HG03060 (cell line): ENCODE measurements at regions not wholly inside any gene's neighbourhood (a gene's known extent, or its start where the extent isn't known, plus 50 kb on each side); places are given as distances from the start of the nearest gene placed in this dataset.
"Not testable (repeated sequence)": the region's sequence is repeated elsewhere in the genome, so short reads cannot be mapped to it uniquely, and the experiment has no call there.

Experiments used
- ATAC-seq: cut with Tn5 transposase; IDR thresholded peaks from one replicate; pipeline ENCODE4 v1.9.1; 2021; ENCODE audit warnings: low read depth, moderate number of reproducible peaks; ENCODE audit not compliant: unreplicated experiment

GRCh38 chr5:54885636-54886035 lies 99.8 kb downstream of the ESM1 start:
- no peak for ATAC-seq

GRCh38 chr5:54884195-54884536 lies 101.2 kb downstream of the ESM1 start:
- no peak for ATAC-seq

DNA sequence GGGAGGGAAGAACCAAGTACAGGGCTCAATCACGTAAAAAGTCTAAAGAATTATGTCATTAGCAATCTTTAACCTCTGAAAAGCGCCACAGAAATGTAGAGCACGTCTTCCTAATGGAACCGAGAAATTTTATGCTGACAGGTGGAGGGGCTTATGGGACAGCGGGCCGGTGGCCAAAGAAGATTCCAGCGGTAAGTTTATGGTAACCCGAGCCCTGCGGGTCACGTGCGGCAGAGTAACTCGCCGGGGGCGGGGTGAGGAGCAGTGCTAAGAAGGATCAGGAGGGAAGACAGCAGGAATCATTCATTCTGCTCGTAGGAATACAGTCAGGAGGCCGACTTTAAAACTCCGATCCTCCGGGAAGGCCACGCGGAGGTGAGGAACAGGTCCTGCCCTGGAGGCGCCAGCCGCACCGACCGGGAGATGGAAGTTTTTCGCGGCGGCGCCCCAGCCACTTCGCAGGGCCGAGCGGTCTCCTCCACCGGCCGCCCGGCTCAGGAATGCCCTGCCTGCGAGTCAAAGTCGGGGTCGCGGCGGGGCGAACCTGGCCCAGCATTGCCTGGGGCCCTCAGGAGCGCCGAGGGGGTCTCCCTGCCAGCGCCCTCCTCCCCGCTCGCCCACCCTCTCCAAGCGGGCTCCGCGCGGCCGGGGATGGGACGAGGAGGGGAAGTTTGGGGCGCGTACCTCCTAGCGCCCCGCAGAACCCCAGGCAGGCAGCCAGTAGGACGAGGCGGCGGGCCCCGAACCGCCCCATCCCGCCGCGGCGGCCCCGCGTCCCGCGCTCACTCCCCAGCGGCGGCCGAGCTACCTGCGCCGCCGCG lies 101.8 kb downstream of the ESM1 start:
- ATAC-seq = no peak

GRCh38 chr5:54882841-54883240 lies 102.6 kb downstream of the ESM1 start:
- ATAC-seq = no peak

- ATAC-seq = no peak
Observed at GRCh38 chr5:54882101-54882500, 103.3 kb downstream of the ESM1 start.

GRCh38 chr5:54881286-54882005 lies 103.9 kb downstream of the ESM1 start:
- ATAC-seq = no peak

DNA sequence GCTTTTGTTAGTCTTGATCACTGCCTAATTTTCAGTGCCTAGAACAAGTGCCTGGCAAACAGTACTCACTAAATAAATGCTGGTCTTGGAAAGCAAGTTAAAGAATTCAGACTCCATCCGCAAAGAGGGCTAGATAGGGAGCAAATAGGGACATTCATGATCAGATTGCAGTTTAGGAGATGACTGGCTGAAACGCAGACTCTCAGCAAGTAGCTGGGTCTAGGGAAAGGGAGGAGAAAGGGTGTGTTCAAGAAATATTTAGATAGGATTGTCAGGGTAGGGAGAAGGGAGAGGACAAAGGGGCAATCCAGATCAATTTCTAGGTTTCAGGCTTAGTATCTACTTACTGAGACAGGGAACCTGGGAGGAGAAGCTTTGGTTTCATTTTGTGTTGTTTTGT lies 108.4 kb downstream of the ESM1 start:
- no peak for ATAC-seq

DNA sequence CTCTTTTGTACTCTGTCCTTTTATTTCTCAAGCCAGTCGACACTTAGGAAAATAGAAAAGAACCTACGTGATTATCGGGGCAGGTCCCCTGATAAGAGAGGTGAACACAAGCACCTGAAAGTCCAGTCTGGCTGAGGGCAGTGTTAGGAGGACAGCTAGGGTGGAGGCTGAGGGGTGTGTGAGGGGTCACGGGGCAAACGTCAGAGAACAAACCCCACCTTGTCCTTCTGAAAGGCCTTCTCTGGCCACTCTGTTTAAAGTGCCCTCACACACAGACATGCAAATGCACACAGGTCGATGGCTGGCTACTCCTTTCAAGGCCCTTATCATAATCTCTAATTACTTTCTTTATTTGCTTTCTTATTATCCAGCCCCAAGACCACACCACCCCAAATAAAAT lies 108.8 kb downstream of the ESM1 start:
- ATAC-seq = no peak

DNA sequence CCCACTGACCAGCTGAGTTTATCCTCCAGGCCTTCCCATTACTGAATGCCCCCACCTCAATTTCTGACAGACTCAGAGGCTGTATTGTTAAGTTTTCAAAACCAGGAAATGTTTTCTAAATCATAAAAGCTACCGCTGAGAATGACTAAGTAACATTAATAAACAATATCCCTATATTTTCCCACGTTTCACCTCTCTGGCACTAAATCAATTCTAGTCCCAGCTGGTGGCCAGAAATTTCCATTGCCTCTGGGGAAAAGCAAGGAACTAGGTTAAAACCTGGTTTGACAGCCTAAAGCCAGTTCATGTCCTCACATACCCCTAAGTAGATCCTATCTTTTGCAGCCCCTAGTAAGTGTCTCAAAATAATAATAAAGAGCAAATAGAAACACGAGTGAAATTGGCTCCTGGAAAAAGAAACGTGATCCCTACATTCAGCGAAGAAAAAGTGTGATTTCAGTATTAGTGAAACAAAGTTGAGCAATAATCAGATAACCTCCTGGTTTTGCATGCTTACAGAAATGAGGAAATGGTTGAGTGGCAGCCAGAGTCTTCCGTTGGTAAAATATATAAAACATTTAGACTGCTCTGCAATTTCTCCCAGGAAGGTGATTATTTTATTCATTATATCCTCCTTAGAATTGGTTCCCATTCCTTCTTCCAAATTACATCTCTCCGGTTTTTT lies 110.9 kb downstream of the ESM1 start:
- no peak for ATAC-seq

DNA sequence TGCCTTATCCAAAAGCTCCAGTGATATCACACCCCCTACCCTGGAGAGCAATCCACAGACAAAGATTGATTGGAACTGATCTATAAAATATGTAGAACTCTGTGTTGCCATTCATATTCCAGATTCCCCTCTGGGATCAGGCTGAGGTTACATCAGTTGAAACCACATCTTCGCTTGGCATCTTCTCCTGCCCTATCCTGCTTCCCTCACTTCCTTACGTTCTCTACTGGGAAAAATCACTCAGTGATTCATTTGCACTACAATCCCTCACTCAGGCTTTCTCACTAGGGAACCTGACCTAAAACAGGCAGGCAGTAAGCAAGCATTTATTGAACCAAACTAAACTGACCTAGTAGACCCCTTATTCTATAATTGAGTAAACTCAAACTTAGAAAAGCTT lies 111.7 kb downstream of the ESM1 start:
- no peak for ATAC-seq

DNA sequence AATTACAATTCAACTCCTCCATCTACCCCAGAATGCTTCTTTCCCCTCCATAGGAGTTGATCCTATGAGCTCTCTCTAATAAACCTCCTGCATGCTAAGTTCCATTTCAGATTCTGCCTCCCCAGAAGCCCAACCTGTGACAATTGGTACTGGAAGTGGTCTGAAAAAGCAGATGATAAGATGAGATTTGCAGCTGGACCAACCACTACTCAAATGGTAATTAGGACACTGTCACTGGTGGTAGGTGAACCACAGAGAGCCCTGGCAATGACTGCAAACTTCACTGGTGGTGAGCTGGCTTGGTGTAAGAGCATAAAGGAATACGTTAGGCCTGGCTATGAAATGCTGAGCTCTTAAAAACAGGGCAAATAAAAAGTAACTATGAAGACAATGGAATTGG lies 112.6 kb downstream of the ESM1 start:
- ATAC-seq = no peak

DNA sequence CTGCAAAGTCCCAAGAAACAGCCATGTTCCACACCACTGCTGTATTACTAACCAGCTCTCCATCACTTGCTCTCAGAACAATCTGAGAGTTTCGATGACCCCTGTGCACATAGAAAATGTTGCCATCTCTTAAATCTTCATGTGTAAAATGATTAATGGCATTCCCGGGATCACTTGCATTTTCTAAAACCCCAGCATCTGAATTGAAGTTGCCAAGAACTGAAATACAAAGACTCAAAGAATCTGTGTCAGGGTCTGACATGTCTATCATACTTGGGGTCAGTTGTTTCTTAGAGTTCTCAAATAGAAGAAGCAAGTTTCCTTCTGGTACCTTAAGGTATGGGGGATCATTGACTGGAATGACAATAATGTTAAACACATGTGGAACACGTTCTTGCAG lies 115.1 kb downstream of the ESM1 start:
- no peak for ATAC-seq

DNA sequence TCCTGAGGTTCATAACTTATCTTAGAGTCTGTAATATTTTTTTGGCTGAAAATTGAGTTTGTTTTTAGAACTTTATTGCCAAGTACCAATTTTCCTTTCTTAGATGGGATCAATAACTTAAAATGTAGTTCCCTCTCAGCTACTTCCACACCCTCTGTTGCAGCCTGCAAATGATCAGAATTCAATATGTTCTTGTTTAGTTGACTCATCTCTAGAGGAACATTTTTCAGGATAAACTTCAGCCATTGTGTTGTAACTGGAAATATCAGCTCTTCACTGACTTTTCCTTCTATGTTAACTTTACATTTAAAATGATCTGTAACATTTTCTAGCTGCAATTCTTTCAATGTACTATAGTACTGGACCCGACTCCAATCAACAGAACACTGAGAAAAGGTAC lies 115.7 kb downstream of the ESM1 start:
- no peak for ATAC-seq

DNA sequence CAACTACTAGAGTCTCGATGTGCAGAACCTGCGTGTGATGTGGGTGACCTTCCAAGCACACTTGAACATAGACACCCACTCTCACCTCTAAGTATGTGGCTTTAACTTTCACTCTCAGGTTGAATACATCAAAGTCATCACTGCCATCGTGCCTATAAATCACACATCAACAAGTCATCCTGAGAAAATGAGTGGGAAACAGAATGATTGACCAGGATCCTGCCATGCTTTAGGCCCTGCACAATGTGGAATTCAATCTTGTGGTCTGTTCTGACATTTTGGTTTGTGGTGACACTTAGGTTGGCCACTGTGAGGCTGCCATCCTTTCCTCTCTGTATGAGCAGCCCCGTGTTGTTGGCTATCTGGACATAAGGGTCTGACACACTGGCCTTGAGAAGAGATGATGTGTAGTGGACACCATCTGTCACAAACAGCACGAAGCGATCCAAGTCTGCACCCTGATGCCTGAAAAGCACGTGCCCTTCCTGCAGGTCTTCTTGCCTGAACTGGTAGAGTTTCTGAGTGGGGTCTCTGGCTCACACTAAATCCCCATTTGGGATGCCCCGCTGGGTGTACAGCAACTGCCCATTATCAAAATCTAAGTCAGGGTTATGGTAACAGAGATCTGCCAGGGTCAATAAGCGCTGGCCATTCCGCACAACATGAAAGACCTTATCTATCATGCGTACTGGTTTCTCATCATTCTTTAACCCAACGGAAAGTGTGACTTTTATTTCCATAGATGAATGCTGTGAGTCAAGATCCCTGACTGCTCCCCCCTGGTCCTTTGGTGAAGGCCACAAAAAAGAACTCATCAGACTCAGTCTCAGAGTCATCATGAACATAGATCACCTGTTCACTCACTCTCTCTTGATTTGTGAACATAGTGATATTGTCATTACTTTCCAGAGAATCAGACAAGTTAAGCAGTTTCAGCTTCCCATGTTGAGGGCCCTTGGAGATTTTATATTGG lies 116.6 kb downstream of the ESM1 start:
- ATAC-seq = no peak

DNA sequence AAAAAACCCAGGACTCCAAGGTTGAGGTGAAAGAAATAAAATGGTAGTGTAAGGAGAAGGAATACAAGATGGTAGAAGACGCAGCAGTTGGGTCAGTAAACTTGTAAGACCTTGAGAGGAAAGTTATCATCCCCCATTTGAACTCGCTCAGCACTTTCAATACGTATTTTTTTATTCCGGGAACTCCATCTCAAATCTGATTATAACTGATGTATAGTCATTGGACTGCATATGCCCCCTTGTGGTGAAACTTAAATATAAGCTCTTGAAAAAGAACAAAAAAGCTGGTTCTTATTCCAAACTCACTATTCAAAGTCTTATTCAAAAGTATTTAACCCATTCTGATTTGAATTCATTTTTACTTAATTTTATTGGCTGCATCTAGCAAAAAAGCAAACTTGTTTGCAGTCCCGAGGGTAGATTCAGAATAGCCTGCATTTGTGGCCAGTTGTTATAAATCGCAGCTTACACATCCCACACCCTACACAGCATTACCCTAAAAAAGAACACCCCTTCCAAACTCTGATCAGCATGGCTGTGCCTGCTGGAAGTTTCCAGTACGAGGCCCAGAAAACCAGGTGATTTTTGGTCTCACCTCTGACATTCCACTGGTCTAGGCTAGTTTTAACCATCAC lies 118.0 kb downstream of the ESM1 start:
- ATAC-seq = no peak

GRCh38 chr5:54864911-54865515 lies 120.4 kb downstream of the ESM1 start:
- ATAC-seq = not testable (repeated sequence)

- ATAC-seq = no peak
Observed at GRCh38 chr5:54862036-54862435, 123.4 kb downstream of the ESM1 start.

- ATAC-seq = no peak
Observed at GRCh38 chr5:54861212-54861894, 124.0 kb downstream of the ESM1 start.

GRCh38 chr5:54860321-54860720 lies 125.1 kb downstream of the ESM1 start:
- no peak for ATAC-seq
